OCI-LY1 (cell line): ENCODE measurements at regions not wholly inside any gene's neighbourhood (a gene's known extent, or its start where the extent isn't known, plus 50 kb on each side); places are given as distances from the start of the nearest gene placed in this dataset.

Experiments used
- CTCF ChIP-seq: fragments of 200-600 bp; sonication (generic), shearing (Covaris generic); IDR thresholded peaks from 2 replicates; pipeline ENCODE4 v1.5.1; 2017; ENCODE audit warnings: mild to moderate bottlenecking, antibody characterized with exemption, low read length, moderate library complexity, mixed read lengths
- EZH2 ChIP-seq: fragments of 200-600 bp; sonication (generic), shearing (Covaris generic); IDR thresholded peaks from 2 replicates; pipeline ENCODE4 v1.8.0; 2017; ENCODE audit warnings: borderline replicate concordance, mixed run types, mild to moderate bottlenecking, antibody characterized with exemption, low read length, moderate library complexity, mixed read lengths

- no peak for TF ChIP-seq CTCF
- TF ChIP-seq EZH2: no peak
These were observed 456.2 kb downstream of the CD83 start for GRCh38 chr6:14573703-14574290.
